ENCODE measurements at regions not wholly inside any gene's neighbourhood (a gene's known extent, or its start where the extent isn't known, plus 50 kb on each side); places are given as distances from the start of the nearest gene placed in this dataset.

- TF ChIP-seq CTCF (IDR thresholded peaks at IDR 0.05) = no peak
- no peak for TF ChIP-seq POLR2A (IDR thresholded peaks at IDR 0.05)
Observed at GRCh38 chr7:52184006-52184703, 851.3 kb upstream of the POM121L12 start.

Data from testis (tissue), 2 donors.